Amygdala (tissue), 56 donors: ENCODE measurements at regions not wholly inside any gene's neighbourhood (a gene's known extent, or its start where the extent isn't known, plus 50 kb on each side); places are given as distances from the start of the nearest gene placed in this dataset.

Experiments used
- DNase-seq, 56 donors: peaks; one replicate each; lab custom pipeline; 2025; lab: John Stamatoyannopoulos, UW

GRCh38 chr3:70805061-70805889 lies 492.8 kb upstream of the MDFIC2 start:
- DNase-seq: no peak

- DNase-seq: no peak
Observed at GRCh38 chr3:70803891-70804290, 491.5 kb upstream of the MDFIC2 start.

GRCh38 chr3:70803319-70803718 lies 490.9 kb upstream of the MDFIC2 start:
- no peak for DNase-seq

- DNase-seq: no peak
Observed at GRCh38 chr3:70800951-70801350, 488.5 kb upstream of the MDFIC2 start.

GRCh38 chr3:70789878-70790277 lies 477.4 kb upstream of the MDFIC2 start:
- DNase-seq: no peak

- DNase-seq: no peak
Observed at GRCh38 chr3:70780790-70781189, 468.4 kb upstream of the MDFIC2 start.

- DNase-seq: no peak
Observed at GRCh38 chr3:70779296-70779695, 466.9 kb upstream of the MDFIC2 start.

GRCh38 chr3:70776081-70776480 lies 463.6 kb upstream of the MDFIC2 start:
- DNase-seq: no peak

- no peak for DNase-seq
Observed at GRCh38 chr3:70775257-70775656, 462.8 kb upstream of the MDFIC2 start.

GRCh38 chr3:70774641-70775040 lies 462.2 kb upstream of the MDFIC2 start:
- DNase-seq: no peak

GRCh38 chr3:70771426-70772147 lies 459.1 kb upstream of the MDFIC2 start:
- DNase-seq: no peak

- no peak for DNase-seq
Observed at GRCh38 chr3:70770650-70771049, 458.2 kb upstream of the MDFIC2 start.

GRCh38 chr3:70766301-70766700 lies 453.9 kb upstream of the MDFIC2 start:
- DNase-seq: no peak

- DNase-seq: no peak
Observed at GRCh38 chr3:70763894-70764293, 451.5 kb upstream of the MDFIC2 start.

GRCh38 chr3:70757658-70758057 lies 445.2 kb upstream of the MDFIC2 start:
- no peak for DNase-seq

GRCh38 chr3:70755526-70755925 lies 443.1 kb upstream of the MDFIC2 start:
- no peak for DNase-seq

GRCh38 chr3:70754314-70754713 lies 441.9 kb upstream of the MDFIC2 start:
- DNase-seq: no peak

- DNase-seq: no peak
Observed at GRCh38 chr3:70753572-70753971, 441.1 kb upstream of the MDFIC2 start.

- no peak for DNase-seq
Observed at GRCh38 chr3:70752051-70752450, 439.6 kb upstream of the MDFIC2 start.

GRCh38 chr3:70749122-70749521 lies 436.7 kb upstream of the MDFIC2 start:
- DNase-seq: no peak

- no peak for DNase-seq
Observed at GRCh38 chr3:70748593-70748992, 436.2 kb upstream of the MDFIC2 start.

GRCh38 chr3:70747847-70748246 lies 435.4 kb upstream of the MDFIC2 start:
- DNase-seq: no peak
